ENCODE measurements at regions not wholly inside any gene's neighbourhood (a gene's known extent, or its start where the extent isn't known, plus 50 kb on each side); places are given as distances from the start of the nearest gene placed in this dataset.

- FAIRE-seq (no peak), DNase-seq (ENCODE audit: low read depth) (no peak)
- peaks cover 8% of the 10 kb centered on the region for H3K4me1 Mint-ChIP-seq (ENCODE audit: low read depth, unreplicated experiment)
- Histone ChIP-seq H2AFZ (ENCODE audit: low read depth, low read length) (peak overlapping the region; percentile 21), H3K79me2 (ENCODE audit: insufficient read depth, low read length) (no peaks in the 10 kb centered on the region), H3K27ac (ENCODE audit: low read depth, low read length) (no peak overlapping the region), H3K4me1 (ENCODE audit: insufficient read depth, low read length) (no peaks in the 10 kb centered on the region), H3K36me3 (ENCODE audit: insufficient read depth, low read length) (no peaks in the 10 kb centered on the region), H3K4me2 (ENCODE audit: low read length) (no peak overlapping the region), H3K27me3 (ENCODE audit: insufficient read depth, low read length) (no peaks in the 10 kb centered on the region), H4K20me1 (ENCODE audit: insufficient read depth, low read length) (no peaks in the 10 kb centered on the region), H3K4me3 (ENCODE audit: insufficient read depth, low read depth, low read length) (no peak overlapping the region), H3K9me3 (ENCODE audit: insufficient read depth, low read depth, low read length) (no peaks in the 10 kb centered on the region), H3K9ac (ENCODE audit: low read length) (no peak overlapping the region)
- no peak overlapping the region for H3K27ac Mint-ChIP-seq (ENCODE audit: unreplicated experiment)
- peaks cover 3% of the 10 kb centered on the region for H3K27me3 Mint-ChIP-seq (ENCODE audit: low read depth, unreplicated experiment)
- H3K4me3 Mint-ChIP-seq (ENCODE audit: unreplicated experiment), result no peak overlapping the region
- no peak for TF ChIP-seq EZH2 (IDR thresholded peaks at IDR 0.05; ENCODE audit: insufficient read depth, low read length)
- TF ChIP-seq, protein P1, sequence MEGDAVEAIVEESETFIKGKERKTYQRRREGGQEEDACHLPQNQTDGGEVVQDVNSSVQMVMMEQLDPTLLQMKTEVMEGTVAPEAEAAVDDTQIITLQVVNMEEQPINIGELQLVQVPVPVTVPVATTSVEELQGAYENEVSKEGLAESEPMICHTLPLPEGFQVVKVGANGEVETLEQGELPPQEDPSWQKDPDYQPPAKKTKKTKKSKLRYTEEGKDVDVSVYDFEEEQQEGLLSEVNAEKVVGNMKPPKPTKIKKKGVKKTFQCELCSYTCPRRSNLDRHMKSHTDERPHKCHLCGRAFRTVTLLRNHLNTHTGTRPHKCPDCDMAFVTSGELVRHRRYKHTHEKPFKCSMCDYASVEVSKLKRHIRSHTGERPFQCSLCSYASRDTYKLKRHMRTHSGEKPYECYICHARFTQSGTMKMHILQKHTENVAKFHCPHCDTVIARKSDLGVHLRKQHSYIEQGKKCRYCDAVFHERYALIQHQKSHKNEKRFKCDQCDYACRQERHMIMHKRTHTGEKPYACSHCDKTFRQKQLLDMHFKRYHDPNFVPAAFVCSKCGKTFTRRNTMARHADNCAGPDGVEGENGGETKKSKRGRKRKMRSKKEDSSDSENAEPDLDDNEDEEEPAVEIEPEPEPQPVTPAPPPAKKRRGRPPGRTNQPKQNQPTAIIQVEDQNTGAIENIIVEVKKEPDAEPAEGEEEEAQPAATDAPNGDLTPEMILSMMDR (IDR thresholded peaks at IDR 0.05; ENCODE audit: insufficient read depth, low read depth, low read length), result no peak
- no peaks in the 10 kb centered on the region for H3K9me3 Mint-ChIP-seq (ENCODE audit: unreplicated experiment)
- no peaks in the 10 kb centered on the region for H3K36me3 Mint-ChIP-seq (ENCODE audit: low read depth, unreplicated experiment)
These were observed 542.7 kb upstream of the ADAMTS9 start for GRCh38 chr3:65230261-65231139.

DNA sequence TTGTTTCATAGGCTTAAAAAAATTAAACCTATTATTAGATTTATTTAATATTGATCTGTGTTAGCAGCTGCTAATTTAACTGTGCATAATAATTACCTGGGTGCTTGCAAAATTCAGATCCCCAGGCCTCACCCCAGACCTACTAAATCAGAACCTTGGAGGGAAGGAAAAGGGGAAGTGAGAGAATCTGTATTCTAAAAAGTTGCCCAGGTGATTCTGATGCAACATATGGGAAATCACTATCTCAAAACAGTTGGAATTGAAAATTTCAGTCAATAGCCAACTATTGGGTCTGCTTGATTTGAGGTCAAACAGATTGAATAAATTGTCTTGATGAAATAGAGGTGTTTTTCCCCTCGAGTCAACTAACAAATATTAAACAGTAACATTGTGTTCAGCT is 538.5 kb upstream of the ADAMTS9 start:
- DNase-seq (ENCODE audit: low read depth) (no peak), FAIRE-seq (no peak)
- H3K4me2 ChIP-seq (ENCODE audit: low read length), result no peak overlapping the region
- H3K27ac ChIP-seq (ENCODE audit: low read depth, low read length), result no peak overlapping the region
- no peaks in the 10 kb centered on the region for H3K4me1 ChIP-seq (ENCODE audit: insufficient read depth, low read length)
- H3K36me3 ChIP-seq (ENCODE audit: insufficient read depth, low read length), result no peaks in the 10 kb centered on the region
- no peak overlapping the region for H3K9ac ChIP-seq (ENCODE audit: low read length)
- no peak overlapping the region for H3K4me3 Mint-ChIP-seq (ENCODE audit: unreplicated experiment)
- no peaks in the 10 kb centered on the region for H3K27me3 ChIP-seq (ENCODE audit: insufficient read depth, low read length)
- H3K9me3 ChIP-seq (ENCODE audit: insufficient read depth, low read depth, low read length), result no peaks in the 10 kb centered on the region
- TF ChIP-seq, protein P1 (IDR thresholded peaks at IDR 0.05; ENCODE audit: insufficient read depth, low read depth, low read length), result no peak
- TF ChIP-seq EZH2 (IDR thresholded peaks at IDR 0.05; ENCODE audit: insufficient read depth, low read length), result no peak
- H3K36me3 Mint-ChIP-seq (ENCODE audit: low read depth, unreplicated experiment), result no peaks in the 10 kb centered on the region
- no peaks in the 10 kb centered on the region for H4K20me1 ChIP-seq (ENCODE audit: insufficient read depth, low read length)
- no peak overlapping the region for H3K4me3 ChIP-seq (ENCODE audit: insufficient read depth, low read depth, low read length)
- H2AFZ ChIP-seq (ENCODE audit: low read depth, low read length), result no peak overlapping the region
- no peaks in the 10 kb centered on the region for H3K79me2 ChIP-seq (ENCODE audit: insufficient read depth, low read length)
- H3K9me3 Mint-ChIP-seq (ENCODE audit: unreplicated experiment), result no peaks in the 10 kb centered on the region
- H3K27me3 Mint-ChIP-seq (ENCODE audit: low read depth, unreplicated experiment), result peaks cover 3% of the 10 kb centered on the region
- no peak overlapping the region for H3K27ac Mint-ChIP-seq (ENCODE audit: unreplicated experiment)
- peaks cover 2% of the 10 kb centered on the region for H3K4me1 Mint-ChIP-seq (ENCODE audit: low read depth, unreplicated experiment)
